ENCODE measurements at regions not wholly inside any gene's neighbourhood (a gene's known extent, or its start where the extent isn't known, plus 50 kb on each side); places are given as distances from the start of the nearest gene placed in this dataset.
"Not testable (repeated sequence)": the region's sequence is repeated elsewhere in the genome, so short reads cannot be mapped to it uniquely, and the experiment has no call there.

DNA sequence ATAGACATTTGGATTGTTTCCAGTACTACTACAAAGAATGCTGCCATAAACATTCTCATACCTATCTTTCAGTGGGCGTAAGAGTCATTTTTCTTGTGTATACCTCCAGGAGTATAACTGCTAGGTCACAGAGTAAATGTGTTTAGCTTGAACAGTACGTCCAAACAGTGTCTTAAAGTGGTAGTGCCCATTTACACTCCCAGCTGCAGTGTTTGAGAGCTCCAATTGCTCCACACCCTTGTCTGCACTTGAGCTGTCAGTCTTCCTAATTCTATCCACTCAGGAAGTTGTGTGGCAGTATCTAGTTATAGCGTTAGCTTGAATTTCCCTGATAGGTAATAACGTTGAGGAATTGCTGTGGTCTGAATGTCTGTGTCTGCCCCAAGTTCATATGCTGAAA lies 404.7 kb upstream of the PPP2R3A start:
- no peak for DNase-seq

DNA sequence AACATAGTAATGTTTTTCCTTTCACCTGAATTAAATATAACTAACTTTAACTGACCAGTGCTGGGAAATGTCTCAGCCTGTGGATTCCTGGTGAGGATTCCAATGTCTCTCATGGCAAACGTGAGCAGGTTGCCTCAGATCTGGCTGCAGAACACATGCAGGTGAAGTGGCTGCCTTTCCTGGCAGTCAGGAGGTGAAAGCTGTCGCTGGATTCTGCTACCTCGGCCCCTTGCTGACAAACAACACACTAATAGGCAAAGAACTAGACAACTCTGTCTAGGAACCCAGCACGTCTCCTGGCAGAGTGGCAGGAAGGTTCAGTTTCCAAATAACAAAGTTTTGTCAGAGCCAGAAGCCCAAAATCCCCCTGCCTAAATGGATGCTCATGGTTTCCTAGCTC lies 400.8 kb upstream of the PPP2R3A start:
- DNase-seq = no peak

DNA sequence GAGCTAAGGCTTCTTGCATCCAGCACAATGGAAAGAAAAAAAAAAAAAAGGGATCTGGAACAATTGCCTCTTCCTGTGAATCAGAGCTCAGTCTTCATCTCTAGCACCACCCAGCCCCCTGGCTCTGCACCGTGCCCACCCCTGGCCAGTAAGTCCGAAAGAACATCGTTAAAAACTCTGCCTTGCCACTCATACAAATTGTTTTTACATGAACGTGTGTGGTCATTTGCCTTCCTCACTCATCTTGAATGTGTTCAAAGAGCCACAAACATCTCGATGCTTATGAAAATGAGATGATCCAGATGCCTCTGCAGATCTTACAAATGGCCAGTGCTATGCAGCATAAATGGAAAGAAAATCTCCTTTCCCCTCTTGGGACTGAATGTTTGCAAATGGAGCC lies 400.0 kb upstream of the PPP2R3A start:
- no peak for DNase-seq

DNA sequence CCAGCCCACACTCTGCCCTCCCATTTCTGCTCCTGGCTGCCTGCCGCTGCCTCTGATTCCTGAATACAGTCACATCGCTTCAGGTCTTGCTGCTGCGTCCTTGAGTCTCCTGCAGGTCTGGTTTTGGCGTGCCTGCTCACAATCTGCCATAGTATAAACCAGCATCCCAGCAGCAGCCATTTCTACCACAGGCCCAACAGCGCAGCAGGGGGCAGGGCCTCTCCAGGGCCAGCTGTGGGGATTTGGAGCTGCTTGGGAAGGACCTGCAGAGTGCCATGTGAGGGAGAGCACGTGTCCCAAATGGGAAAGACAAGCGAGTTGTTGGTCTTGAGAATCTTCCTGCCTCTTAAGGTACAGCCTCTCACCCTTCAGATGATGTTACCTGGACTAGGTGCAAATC lies 398.3 kb upstream of the PPP2R3A start:
- no peak for DNase-seq

DNA sequence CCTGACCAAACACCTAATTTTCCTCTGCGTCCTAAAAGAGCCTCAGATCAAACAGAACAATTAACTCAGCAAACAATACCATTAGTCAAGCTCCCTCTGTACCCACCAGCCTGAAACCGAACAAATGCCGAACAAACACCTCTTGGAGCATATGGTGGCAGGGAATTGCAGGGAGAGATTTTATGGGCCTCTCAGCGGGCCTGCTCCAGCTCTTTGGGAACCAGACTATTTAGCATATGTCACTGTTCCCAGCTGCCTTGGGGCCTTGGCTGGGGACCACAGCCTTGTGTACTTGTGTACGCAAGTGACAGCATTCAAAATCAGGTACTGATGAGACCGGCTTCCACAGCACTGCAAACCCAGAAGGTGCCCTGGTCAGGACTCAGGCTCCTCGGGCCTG lies 388.8 kb upstream of the PPP2R3A start:
- DNase-seq = no peak

DNA sequence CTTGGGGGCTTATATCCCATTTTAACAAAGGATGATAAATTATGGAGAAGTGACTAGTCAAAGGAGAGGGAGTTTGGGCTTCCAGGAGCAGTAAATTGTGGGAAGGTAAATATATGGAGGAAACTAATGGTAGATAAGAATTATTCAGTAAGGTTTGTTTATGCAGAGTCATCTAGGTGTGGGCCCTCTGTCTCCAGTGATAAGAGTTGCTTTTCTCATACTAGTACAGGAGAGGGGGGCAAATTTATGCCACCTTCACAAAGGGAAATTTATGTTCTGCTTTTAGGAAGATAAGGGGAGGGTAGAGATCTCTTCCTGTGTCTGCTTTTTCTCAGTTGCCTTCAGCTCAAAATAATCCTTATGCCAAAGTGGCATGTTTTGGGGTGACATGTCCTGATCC lies 383.7 kb upstream of the PPP2R3A start:
- no peak for DNase-seq

DNA sequence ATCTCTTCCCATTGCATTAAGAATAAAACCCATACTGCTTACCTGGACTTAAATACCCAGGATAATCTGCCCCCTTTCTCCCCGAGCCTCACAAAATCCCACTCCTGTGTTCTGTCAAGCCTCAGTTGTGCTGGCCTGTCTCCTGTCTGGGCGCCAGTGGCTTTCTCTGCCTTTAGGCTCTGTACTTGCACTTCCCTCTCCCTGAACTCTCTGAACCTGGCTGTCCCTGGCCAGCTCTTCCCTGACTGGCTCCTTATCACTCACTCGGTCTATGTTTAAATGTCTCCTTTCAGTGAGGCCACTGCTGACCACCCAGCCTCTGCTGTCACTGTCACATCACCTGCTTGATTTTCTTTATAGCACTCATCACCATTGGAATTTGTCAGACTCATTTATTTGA lies 382.7 kb upstream of the PPP2R3A start:
- DNase-seq = no peak

DNA sequence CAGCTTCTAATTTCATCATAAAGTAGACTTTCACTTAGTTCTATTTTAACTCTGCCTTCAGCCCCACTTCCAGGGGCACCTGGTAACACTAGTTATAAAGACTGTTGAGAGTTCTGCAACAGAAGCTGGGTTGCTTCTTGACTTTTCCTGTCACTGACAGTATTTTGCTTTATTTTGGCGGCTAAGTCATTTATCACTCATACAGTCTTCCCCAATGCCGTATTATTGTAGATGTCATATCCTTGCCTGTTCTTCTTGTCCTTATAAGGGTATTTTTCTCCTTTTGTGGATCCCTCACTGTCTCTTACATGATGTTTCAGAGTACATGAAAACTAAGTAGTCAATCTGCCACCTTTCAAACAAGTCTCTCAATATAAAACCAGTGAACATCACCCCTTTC lies 369.0 kb upstream of the PPP2R3A start:
- DNase-seq = no peak

DNA sequence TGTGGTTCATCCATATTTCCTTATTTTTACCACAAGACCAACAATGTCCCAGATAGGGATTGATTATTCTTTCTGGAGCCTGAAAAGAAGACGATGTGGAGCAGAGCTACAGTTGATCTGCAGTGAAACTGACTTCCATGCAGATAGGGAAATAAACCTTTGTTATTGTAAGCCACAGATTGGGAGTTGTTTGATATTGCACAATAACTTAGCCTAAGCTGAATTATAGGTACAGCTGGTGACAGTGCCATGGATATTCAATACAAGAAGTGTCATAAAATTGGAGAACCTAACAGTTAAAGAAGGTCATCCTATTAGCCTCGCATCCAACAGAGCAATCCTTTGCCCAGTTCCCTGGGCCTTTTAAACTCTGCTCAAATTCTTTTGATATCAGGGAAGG lies 367.7 kb upstream of the PPP2R3A start:
- no peak for DNase-seq

DNA sequence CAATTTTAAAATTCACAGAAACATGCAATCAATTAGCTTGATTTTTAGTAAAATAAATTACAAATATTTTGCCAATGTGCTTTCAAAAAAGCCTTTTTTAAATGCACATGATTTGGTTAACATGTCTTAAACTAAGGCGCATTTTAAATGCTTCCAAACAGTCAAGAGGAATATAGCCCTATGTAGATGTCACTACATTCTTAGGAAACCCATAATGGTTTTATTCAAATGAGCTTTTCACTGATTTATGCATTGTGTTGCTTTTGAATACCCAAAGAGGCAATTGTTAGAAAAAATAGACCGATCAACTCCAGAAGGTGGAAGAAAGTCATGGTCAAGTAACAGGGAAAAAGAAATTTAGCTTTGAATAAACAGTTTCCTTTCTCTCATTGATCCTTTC lies 366.9 kb upstream of the PPP2R3A start:
- no peak for DNase-seq

DNA sequence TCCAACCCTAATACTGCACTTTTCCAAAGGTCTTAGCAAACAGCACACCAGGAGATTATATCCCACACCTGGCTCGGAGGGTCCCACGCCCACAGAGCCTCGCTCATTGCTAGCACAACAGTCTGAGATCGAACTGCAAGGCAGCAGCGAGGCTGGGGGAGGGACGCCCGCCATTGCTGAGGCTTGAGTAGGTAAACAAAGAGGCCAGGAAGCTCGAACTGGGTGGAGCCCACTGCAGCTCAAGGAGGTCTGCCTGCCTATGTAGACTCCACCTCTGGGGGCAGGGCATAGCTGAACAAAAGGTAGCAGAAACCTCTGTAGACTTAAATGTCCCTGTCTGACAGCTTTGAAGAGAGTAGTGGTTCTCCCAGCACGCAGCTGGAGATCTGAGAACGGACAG lies 361.0 kb upstream of the PPP2R3A start:
- DNase-seq = not testable (repeated sequence)

DNA sequence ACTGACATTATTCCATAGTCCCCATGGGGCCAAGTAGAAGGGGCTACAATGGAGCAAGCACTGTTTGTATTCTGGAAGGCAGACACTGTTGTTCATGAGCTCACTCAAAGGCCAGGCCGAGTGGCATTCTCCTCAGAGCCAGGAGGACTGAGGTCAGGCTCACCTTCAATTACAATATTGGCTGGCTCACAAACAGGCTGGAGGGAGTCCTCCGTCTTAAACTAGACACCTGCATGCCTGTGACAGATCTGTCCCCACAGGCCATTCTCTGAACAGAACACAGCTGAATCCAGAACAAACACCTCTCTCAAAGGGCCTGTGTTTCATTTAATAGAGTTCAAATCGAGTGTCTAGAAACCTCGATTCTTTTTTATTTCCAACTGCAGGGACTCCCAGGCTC lies 347.4 kb upstream of the PPP2R3A start:
- DNase-seq = no peak

DNA sequence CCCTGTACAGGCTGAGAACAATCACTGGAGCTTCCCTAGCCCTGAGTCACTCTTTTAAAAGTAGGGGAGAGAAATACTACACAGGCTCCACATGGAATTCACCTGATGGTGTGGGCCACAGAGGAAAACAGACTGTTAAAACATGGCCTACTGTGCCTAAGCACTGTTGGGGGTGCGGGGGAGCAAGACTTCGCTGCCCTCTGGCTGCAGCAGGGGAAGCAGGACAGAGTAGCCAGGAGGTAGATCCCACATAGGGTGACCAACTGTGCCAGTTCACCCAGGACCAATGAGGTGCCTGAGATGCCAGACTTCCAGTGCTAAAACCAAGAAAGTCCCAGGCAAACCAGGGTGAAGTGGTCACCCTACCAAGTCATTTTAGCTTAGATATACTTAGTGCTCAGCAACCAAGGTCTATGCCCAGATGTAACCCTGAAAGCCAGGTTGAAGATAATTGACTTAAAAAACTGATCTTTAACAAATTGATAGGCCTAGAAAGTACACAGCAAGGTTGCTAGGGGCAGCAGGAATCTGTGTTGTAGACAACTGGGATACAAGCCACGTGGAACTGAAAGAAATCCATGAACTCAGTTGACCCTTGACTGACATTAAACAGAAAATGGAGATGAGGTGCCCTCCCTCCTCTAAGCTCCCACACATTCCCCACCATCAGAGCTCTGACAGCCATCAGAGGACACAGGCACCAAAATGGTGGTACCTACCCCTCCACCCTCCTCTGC lies 344.2 kb upstream of the PPP2R3A start:
- no peak for DNase-seq

DNA sequence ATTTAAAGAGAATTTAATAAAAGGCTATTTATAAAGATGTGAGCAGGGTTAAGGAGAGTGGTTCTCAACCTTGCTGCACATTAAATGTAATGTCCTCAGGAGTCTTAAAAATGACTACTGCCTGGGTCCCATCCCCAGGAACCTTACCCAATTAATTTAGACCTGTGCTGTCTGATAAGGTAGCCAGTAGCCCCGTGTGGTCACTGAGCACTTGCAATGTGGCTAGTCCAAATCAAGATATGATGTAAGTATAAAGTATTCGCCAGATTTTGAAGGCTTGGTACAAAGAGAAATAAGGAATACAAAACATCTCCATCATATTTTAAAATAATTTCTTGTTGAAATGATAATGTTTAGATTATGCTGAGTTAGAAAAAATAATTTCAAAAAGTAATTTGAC lies 343.3 kb upstream of the PPP2R3A start:
- no peak for DNase-seq

DNA sequence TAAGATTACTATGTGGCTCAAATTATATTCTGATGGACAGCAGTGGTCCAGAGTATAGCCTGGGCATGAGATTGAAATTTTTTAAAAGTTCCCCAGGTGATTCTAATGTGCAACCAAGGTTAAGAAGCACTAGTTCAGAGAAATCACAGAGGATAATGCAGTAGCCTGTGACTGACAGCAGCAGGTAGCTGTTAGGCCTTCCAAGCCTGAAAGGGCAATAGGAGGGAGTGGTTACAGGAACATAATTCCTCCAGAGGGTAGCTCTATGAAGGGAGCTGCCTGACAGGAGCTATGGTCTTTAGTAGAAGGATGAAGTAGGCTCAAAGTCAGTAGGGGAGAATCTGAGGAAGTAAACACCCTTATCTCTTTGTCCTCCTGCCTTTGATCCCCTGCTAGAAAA lies 342.9 kb upstream of the PPP2R3A start:
- no peak for DNase-seq

DNA sequence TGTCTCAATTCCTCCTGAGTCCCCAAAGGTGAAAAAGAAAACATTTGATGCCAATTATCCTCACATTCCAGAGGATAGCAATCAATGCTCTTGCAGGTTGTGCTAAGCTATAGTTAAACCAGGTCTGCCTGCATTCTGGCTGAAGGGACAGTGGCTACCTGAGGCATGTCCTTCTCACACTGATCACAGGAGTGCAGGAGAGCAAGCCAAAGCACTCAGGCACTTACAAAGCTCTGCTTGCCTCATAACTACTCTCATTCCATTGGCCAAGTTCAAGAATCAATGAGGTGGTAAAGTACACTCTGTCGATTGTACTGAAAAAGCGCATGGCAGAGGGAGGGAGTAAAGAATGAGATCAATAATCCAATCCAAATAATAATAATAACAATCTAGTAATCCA lies 342.0 kb upstream of the PPP2R3A start:
- DNase-seq = no peak

DNA sequence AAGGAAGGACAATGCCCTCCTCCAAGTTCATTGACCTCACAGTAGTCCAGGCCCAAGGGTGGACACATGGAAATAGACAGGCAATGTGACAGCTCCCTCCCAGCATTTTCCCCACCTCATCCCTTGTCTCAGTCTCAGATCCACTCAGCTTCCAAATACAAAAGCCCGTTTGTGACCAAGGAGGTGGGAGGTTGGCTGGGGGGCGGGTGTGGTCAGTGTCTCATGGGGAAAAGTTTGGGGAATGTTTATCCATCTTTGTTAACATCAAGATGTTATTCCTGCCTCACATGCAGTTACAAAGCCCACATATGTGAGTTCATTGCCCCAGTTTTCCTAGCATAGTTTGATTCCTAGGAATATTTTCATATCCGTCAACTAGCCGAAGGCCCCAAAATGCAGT lies 338.5 kb upstream of the PPP2R3A start:
- no peak for DNase-seq

DNA sequence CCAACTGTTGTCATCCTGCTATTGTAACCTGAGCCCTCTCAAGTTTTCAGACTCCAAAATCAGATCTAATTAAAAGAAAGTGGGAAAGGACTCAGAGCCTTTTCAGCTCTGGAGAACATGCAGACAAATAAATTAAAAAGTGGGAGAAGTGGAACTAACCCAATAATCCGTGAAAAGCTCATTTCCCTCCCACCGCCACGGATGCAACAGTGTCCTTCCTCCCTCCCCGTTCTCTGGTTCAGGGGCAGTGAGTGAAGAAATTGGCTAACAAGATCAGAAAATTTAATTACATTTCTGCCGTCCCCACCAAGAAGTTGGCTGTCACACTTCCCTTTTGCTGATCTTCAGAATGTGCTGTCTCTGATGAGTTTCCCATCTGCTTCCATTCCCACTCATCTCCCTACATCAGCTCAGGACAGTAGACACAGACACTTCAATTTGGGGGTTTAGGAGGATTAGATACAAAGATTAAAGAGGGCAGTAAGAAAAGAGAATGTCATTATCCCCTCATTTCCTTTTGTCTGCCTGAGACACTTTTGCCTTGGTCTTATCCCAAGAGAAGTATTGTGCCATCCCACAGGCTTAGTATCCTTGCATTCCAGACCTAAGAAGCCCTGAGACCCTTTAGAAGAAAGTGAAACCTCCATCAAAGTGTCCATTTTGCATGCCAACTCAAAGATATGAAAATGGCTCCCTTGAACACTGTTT lies 335.7 kb upstream of the PPP2R3A start:
- no peak for DNase-seq

DNA sequence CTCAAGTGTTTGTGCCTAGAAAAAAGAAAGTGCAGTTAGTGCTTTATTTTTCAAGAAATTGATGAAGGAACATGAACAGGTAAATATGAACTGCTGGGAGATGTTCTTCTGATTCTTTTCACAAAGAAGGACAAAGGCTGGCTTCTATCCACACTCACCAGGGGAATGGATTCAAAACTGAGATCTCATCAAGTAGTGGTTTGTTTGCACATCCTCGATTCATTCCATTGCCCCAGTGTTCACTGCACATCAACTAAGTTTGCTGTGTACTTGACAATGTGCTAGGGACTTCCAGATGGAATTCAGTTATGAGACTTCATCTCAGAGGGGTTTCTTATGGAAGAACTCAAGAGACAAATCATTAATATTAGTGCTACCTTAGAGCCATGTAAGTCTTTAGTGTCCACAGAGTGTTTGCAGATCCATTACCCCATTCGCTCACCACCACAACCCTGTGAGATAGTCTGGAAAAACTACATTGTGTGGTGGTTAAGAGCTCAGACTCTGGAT lies 332.9 kb upstream of the PPP2R3A start:
- no peak for DNase-seq

DNA sequence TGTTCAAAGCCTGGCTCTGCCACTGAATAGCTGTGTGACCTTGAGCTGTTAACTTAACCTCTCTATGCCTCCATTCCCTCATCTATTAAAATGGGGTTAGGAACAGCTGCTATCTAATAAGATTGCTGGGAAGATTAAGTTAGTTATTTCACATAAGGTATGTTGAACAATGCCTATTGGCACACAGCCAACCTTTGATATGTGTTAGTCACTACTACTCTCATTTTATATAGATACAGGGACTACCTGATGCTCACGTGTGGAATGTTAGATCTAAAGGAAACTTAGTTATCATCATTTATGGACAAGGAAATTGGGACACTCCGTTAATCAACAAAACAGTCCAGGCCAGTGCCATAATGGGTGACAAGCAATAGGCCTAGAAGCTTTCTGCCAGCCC lies 332.4 kb upstream of the PPP2R3A start:
- no peak for DNase-seq

DNA sequence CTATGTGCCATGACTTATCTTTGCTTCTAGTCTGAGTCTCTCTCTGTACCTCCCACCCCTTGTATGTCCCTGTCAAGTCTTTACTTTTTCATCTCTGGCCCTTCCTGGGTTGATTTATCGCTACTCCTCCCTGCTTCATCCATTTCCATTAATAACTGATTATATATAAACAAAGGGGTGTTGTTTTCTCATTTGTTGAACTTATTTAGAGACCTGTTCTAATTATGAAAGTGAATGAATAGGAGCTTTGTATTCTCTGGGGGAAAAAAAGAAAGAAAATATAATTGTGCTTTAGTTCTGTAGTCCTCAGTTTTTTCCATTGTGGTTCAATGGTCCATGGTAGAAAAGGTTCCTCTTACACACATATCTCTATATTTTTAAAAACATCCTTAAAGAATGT lies 328.9 kb upstream of the PPP2R3A start:
- DNase-seq = no peak

DNA sequence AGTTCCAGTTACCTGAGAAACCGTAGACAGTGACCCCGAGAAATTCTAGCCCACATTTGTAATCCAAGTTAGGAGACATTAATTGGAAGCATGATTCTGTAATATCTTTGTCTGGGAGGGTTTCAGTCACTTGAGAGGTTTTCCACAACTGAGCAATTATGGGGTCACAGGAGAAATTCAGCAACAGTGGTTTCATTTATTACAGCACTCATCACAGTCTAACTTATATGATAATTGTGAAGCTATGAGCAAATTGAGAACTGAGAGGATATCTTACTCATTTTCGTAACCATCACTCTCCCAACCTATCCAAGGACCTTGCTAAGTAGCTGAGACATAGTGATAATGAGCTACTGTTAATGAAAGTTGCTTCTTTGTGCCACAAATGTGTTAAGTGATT lies 328.5 kb upstream of the PPP2R3A start:
- no peak for DNase-seq

DNA sequence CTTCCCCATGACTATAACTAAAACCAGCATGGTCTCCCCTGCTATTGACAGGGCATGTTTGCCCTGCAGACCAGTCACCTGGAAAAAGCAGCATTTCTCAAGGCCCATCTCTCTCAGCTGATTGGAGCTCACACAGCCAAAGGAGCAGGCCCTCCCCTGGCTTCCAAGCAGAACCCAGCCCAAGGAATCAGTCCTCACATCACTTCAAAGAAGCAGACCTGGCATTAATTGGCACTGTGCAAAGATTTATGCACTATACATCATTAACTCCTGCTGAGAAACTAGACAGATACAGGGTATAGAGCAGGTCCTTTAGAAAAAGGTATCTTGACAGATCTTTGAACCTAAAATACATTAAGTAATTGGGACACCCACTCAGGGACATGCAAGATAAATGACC lies 323.8 kb upstream of the PPP2R3A start:
- no peak for DNase-seq

DNA sequence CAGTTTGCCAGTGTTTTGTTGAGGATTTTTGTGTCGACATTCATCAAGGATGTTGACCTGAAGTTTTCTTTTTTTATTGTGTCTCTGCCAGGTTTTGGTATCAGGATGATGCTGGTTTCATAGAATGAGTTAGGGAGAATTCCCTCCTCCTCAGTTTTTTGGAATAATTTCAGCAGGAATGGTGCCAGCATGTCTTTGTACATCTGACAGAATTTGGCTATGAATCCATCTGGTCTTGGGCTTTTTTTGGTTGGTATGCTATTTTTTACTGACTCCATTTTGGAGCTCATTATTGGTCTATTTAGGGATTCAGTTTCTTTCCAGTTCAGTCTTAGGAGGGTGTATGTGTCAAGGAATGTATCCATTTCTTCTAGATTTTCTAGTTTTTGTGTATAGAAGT lies 320.0 kb upstream of the PPP2R3A start:
- no peak for DNase-seq

DNA sequence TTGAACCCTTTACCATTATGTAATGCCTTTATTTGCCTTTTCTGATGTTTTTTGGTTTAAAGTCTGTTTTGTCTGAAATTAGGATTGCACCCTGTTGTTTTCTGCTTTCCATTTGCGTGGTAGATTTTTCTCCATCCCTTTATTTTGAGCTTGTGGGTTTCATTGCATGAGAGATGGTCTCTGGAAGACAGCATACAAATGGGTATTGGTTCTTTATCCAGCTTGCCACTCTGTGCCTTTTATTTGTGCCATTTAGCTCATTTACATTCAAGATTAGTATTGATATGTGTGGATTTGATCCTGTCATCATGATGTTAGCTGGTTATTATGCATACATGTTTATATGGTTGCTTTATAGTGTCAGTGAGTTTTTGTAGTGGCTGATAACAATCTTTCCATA lies 318.7 kb upstream of the PPP2R3A start:
- DNase-seq = no peak
